IMR-90 (cell line): ENCODE measurements at regions not wholly inside any gene's neighbourhood (a gene's known extent, or its start where the extent isn't known, plus 50 kb on each side); places are given as distances from the start of the nearest gene placed in this dataset.

Source experiments
- CHD1 ChIP-seq: IDR thresholded peaks from 2 replicates; pipeline ENCODE4 v1.6.1; 2012; ENCODE audit warnings: low read depth, low read length, improper control_type of control experiment
- POLR2A ChIP-seq: IDR thresholded peaks from 2 replicates; pipeline ENCODE4 v1.6.1; 2012; ENCODE audit warnings: mild to moderate bottlenecking, low read depth, low read length
- RAD21 ChIP-seq: IDR thresholded peaks from 2 replicates; pipeline ENCODE4 v1.6.1; 2012; ENCODE audit warnings: low read length, improper control_type of control experiment
- SMC3 ChIP-seq: fragments of 150-350 bp; IDR thresholded peaks from 2 replicates; pipeline ENCODE4 v1.6.1; 2016; ENCODE audit warnings: low read depth, mild to moderate bottlenecking, antibody characterized with exemption, low read length, moderate library complexity
- TF ChIP-seq, protein P1 (sequence below): conservative IDR thresholded peaks from 2 replicates; pipeline ENCODE4 v1.5.1; 2012; ENCODE audit warnings: mild to moderate bottlenecking, low read depth, low read length, improper control_type of control experiment
- TF ChIP-seq, protein P2 (sequence below): fragments of 150-350 bp; IDR thresholded peaks from 2 replicates; pipeline ENCODE4 v1.6.1; 2016; ENCODE audit warnings: low read depth, mild to moderate bottlenecking, low read length, moderate library complexity, borderline replicate concordance

DNA sequence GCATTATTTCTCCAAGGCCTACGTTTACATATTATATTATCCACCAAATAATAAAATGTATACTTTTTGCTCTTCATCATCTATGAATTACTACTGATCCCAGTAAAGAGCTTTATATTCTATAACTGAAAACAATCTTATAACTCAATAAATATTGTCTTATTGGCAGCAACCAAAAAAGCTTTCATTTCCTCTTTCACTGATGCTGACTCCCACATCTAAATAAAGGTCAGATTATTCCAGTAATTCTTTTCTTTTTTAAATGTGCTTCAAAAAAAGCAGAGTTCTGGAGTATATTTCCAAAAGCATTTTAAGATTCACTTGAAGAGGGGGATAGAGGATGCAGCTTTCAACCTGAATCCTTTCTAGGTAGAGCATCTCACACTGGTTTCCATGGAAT, 75.3 kb upstream of the NR4A3 start:
- TF ChIP-seq, protein P1, sequence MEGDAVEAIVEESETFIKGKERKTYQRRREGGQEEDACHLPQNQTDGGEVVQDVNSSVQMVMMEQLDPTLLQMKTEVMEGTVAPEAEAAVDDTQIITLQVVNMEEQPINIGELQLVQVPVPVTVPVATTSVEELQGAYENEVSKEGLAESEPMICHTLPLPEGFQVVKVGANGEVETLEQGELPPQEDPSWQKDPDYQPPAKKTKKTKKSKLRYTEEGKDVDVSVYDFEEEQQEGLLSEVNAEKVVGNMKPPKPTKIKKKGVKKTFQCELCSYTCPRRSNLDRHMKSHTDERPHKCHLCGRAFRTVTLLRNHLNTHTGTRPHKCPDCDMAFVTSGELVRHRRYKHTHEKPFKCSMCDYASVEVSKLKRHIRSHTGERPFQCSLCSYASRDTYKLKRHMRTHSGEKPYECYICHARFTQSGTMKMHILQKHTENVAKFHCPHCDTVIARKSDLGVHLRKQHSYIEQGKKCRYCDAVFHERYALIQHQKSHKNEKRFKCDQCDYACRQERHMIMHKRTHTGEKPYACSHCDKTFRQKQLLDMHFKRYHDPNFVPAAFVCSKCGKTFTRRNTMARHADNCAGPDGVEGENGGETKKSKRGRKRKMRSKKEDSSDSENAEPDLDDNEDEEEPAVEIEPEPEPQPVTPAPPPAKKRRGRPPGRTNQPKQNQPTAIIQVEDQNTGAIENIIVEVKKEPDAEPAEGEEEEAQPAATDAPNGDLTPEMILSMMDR, result no peak
- TF ChIP-seq POLR2A (no peak), RAD21 (no peak), SMC3 (no peak), CHD1 (no peak)
- TF ChIP-seq, protein P2, sequence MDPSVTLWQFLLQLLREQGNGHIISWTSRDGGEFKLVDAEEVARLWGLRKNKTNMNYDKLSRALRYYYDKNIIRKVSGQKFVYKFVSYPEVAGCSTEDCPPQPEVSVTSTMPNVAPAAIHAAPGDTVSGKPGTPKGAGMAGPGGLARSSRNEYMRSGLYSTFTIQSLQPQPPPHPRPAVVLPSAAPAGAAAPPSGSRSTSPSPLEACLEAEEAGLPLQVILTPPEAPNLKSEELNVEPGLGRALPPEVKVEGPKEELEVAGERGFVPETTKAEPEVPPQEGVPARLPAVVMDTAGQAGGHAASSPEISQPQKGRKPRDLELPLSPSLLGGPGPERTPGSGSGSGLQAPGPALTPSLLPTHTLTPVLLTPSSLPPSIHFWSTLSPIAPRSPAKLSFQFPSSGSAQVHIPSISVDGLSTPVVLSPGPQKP, result no peak
